WTC11 (cell line): ENCODE measurements at regions not wholly inside any gene's neighbourhood (a gene's known extent, or its start where the extent isn't known, plus 50 kb on each side); places are given as distances from the start of the nearest gene placed in this dataset.

Source experiments
- CREM ChIP-seq: sonication (generic); formaldehyde crosslinking; IDR thresholded peaks from 2 replicates; pipeline ENCODE4 v1.8.1; 2022; ENCODE audit warnings: mild to moderate bottlenecking, missing genetic modification reagents, moderate library complexity
- USF2 ChIP-seq: sonication (generic); formaldehyde crosslinking; IDR thresholded peaks from 2 replicates; pipeline ENCODE4 v1.8.1; 2023; ENCODE audit warnings: mild to moderate bottlenecking, missing genetic modification reagents, moderate library complexity
- ZNF138 ChIP-seq: sonication (generic); formaldehyde crosslinking; conservative IDR thresholded peaks from 2 replicates; pipeline ENCODE4 v1.8.1; 2022; ENCODE audit warnings: mild to moderate bottlenecking, moderate library complexity, missing genetic modification reagents

- TF ChIP-seq CREM (CRISPR knock-in tag) (no peak), ZNF138 (CRISPR knock-in tag) (no peak), USF2 (CRISPR knock-in tag) (no peak)
Measured at GRCh38 chr9:85303757-85304134, 438.0 kb downstream of the AGTPBP1 start.
